GM18517 (cell line): ENCODE measurements at regions not wholly inside any gene's neighbourhood (a gene's known extent, or its start where the extent isn't known, plus 50 kb on each side); places are given as distances from the start of the nearest gene placed in this dataset.
"Not testable (repeated sequence)": the region's sequence is repeated elsewhere in the genome, so short reads cannot be mapped to it uniquely, and the experiment has no call there.

ENCODE experiments used
- ATAC-seq: cut with Tn5 transposase; IDR thresholded peaks from one replicate; pipeline ENCODE4 v1.9.1; 2021; ENCODE audit warnings: mild to moderate bottlenecking, moderate library complexity; ENCODE audit not compliant: unreplicated experiment

- ATAC-seq: no peak
Observed at GRCh38 chrX:25618248-25618647, 519.9 kb upstream of the MAGEB18 start.

GRCh38 chrX:25640276-25640675 lies 497.9 kb upstream of the MAGEB18 start:
- ATAC-seq: no peak

- no peak for ATAC-seq
Observed at GRCh38 chrX:25646156-25646555, 492.0 kb upstream of the MAGEB18 start.

GRCh38 chrX:25648790-25649189 lies 489.4 kb upstream of the MAGEB18 start:
- no peak for ATAC-seq

GRCh38 chrX:25650216-25650820 lies 487.8 kb upstream of the MAGEB18 start:
- no peak for ATAC-seq

GRCh38 chrX:25659317-25659716 lies 478.8 kb upstream of the MAGEB18 start:
- ATAC-seq: no peak

GRCh38 chrX:25663701-25664100 lies 474.4 kb upstream of the MAGEB18 start:
- ATAC-seq: no peak

GRCh38 chrX:25665431-25665830 lies 472.7 kb upstream of the MAGEB18 start:
- no peak for ATAC-seq

GRCh38 chrX:25667681-25668080 lies 470.5 kb upstream of the MAGEB18 start:
- ATAC-seq: no peak

GRCh38 chrX:25674776-25675175 lies 463.4 kb upstream of the MAGEB18 start:
- no peak for ATAC-seq

- no peak for ATAC-seq
Observed at GRCh38 chrX:25701876-25702275, 436.3 kb upstream of the MAGEB18 start.

- no peak for ATAC-seq
Observed at GRCh38 chrX:25717122-25717521, 421.0 kb upstream of the MAGEB18 start.

GRCh38 chrX:25721564-25721963 lies 416.6 kb upstream of the MAGEB18 start:
- ATAC-seq: no peak

- ATAC-seq: no peak
Observed at GRCh38 chrX:25726539-25726938, 411.6 kb upstream of the MAGEB18 start.

GRCh38 chrX:25733148-25733547 lies 405.0 kb upstream of the MAGEB18 start:
- no peak for ATAC-seq

GRCh38 chrX:25737540-25737939 lies 400.6 kb upstream of the MAGEB18 start:
- no peak for ATAC-seq

- no peak for ATAC-seq
Observed at GRCh38 chrX:25742334-25742733, 395.8 kb upstream of the MAGEB18 start.

- no peak for ATAC-seq
Observed at GRCh38 chrX:25754399-25754798, 383.7 kb upstream of the MAGEB18 start.

GRCh38 chrX:25755194-25755593 lies 382.9 kb upstream of the MAGEB18 start:
- no peak for ATAC-seq

- ATAC-seq: no peak
Observed at GRCh38 chrX:25762656-25763055, 375.5 kb upstream of the MAGEB18 start.

GRCh38 chrX:25771853-25772252 lies 366.3 kb upstream of the MAGEB18 start:
- not testable (repeated sequence) for ATAC-seq

- not testable (repeated sequence) for ATAC-seq
Observed at GRCh38 chrX:25797796-25798195, 340.3 kb upstream of the MAGEB18 start.

GRCh38 chrX:25805744-25806143 lies 332.4 kb upstream of the MAGEB18 start:
- no peak for ATAC-seq
